GM21526 (cell line): ENCODE measurements at regions not wholly inside any gene's neighbourhood (a gene's known extent, or its start where the extent isn't known, plus 50 kb on each side); places are given as distances from the start of the nearest gene placed in this dataset.

Source experiments
- ATAC-seq: cut with Tn5 transposase; IDR thresholded peaks from one replicate; pipeline ENCODE4 v1.9.1; 2021; ENCODE audit warnings: moderate library complexity; ENCODE audit not compliant: unreplicated experiment, low FRiP score

DNA sequence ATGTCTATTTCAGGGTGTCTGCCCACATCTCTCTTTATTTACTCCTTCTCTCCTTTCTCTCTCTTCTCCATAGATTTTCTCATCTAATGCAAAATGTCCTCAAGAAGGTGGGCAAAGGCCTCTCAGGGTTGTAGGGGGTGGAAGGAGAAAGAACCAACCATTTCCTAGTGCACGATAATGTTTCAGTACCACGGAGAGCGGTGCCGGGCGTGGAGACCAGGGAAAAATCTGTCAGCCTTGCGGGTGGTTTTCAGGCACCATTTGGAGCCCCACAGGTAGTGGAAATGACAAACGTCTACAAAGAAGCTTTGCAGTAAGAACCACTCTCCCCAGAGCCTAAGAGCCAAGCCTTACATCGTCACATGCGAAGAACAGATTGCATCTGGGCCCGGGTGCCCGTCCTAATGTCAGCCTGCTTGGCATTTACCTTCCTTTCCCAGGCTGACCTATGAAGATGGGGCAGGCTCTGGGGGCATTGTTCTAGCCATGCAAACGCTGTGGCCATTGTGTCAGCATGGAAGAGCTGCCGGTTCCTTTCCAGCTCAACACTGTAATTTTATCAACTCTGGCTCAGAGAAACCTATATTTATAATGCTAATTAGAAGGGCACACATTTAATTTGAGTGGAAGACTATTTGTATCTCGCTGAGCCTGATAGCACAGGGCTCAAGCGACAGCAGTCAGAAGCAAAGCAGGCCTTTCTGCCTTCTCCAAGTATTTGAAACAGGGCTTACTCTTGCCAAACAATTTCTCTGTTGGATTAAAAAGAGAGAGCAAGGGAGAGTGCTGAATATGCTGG, 430.1 kb upstream of the WWC1 start:
- ATAC-seq: no peak

DNA sequence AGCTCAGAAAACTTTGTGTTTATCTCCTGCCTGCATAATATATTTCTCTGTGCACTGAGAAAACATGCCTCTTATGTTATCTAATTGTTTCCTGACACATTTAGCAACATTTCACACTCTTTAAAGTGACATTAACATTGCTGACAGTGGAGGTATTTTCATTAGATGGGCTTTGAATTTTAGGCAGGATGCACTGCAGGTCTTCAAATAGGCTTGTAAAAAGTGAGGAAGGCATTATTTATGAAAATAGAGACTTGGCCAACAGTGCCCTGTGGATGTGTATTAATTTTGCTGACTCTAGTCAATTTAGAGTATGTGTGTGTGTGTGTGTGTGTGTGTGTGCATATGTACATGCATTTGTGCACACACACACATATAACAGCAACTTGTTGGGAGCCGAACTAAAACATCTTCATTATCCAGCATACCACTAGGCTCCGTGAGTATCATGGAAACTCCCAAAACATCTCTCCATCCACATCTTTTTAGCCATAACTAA, 429.5 kb upstream of the WWC1 start:
- ATAC-seq: no peak

- no peak for ATAC-seq
Observed at GRCh38 chr5:167863883-167864282, 427.6 kb upstream of the WWC1 start.

- no peak for ATAC-seq
Observed at GRCh38 chr5:167864801-167865200, 426.6 kb upstream of the WWC1 start.

GRCh38 chr5:167866797-167867196, 424.6 kb upstream of the WWC1 start:
- ATAC-seq: no peak

DNA sequence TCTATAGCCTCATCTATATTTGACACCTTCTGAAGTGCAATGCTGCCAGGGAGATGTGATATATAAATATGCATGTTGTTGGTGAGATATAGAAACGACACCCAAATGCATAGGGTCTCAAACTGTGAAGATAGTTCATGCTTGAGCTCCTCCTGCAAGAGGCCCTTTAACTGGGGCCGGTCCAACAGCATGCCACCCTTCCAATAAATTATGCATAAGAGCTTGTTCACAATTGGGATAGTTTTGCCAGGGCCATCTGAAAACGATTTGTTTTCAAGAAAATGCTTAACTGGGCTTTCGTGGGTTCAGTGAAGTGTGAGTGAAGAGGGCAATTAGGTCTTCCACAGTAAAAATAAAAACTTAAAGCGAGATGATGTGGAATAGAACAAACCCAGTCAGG, 424.2 kb upstream of the WWC1 start:
- no peak for ATAC-seq

- no peak for ATAC-seq
Observed at GRCh38 chr5:167869125-167869524, 422.3 kb upstream of the WWC1 start.

DNA sequence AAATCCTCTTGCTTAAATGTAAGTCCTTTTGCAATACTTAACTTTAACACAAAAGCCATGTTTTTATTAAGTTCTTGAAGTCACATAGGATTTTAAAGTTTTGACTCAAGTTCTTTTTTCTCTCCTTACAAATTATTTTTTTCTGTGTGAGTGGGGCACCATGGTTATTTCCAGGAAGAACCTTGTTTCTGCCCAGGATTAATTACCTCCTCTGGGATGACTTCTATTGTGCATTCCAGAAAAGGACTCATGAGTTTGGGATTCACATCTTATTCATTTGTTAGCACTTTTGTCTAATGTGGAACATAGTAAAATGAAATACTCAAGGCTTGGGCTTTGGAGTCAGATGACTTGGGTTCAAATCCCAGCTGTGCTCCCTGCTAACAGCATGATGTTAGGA, 421.4 kb upstream of the WWC1 start:
- no peak for ATAC-seq

DNA sequence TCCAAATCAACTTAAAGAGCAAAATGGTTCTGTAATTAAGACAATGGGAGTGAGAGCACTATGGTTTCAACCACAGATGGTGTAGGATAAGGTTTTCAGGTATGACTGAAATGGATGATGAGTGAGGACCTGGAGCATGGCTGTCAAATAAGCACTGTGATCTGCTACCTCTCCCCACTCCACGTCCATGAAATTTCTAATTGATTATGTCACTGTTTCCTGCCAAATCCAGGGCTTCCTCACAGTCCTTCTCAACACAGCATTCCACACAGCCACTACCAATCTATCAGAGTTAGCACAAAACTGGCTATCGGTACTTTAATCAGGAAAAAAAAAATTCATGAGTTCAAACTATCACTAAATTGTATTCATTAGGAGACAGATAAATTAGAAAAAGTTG, 420.4 kb upstream of the WWC1 start:
- ATAC-seq: no peak

DNA sequence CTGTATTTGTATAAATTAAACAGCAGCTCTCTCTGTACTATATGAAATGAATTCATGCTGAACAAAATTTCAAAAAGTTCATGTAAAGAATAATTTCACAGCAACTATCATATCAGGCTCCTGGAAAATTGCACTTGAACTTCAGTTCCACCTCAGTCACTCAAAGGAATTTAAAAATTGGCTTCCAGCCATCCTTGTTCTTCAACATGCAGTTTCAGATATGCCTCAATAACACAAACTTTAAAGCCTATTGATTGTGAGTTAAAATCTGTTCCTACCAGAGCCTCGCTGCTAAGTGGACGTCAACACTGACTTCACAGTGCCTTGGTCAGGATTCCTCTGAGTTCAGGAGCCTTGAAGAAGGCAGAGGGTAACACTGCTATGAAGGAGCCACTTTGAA, 418.7 kb upstream of the WWC1 start:
- no peak for ATAC-seq

DNA sequence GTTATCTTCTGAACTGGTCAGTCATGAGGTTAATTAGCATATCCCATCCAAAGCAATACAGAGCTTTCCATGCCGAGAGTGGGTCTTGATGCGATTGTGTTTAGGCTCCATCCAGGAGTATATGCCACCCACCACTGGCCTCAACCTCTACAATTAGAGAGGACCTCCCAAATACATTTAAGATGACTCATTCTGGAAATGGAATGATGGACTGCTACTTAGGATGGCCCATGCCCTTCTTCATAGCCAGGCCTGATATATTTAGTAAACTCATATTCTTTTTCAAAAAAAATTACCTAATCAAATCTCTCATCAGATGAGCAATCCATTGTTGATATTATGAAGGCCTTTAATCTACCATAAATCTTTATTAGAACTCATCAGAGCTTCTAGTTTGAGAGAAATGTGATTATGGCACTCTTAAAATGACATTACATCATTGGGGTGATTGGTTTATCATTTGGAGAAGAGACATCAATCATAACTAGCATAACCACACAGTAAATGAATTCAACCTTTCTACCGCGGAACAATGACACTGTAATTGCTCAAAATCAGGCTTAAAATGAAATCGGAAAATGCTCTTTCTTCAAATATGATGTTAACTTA, 414.2 kb upstream of the WWC1 start:
- no peak for ATAC-seq

DNA sequence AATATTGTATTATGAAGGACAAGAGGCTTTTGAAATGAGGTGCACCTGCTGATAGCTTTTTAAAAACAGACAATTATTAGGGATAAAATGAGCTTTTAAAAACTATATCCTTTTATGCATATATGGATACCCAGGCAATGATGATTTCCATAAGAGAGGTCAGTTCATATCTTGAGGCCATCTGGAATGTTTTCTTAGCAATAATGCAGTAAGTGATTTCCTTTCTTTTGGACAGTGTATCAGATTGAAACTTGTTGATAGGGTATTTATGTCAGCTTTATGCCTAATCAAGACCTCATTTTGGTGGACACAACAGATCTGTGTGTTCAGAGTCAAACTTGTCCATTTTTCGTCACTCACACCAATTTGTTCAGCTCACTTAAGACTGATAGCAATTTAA, 413.5 kb upstream of the WWC1 start:
- no peak for ATAC-seq

DNA sequence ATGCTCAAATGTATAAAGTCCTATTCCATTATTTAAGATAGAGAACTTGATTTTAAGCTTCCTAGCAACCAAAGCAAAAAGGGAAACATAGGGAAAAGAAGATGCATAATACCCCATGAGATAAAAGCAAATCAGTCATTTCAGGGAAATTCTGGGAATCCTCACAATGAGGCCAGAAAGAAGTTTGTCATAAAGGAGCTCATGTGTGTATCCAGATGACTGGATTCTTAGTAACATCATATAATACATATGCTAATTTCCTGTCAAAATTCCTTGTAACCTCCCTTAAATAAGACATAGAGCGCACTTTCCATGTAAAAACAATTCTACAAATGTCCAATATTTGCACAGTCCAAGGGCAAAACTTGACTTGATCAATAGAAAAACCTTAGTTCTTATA, 411.0 kb upstream of the WWC1 start:
- no peak for ATAC-seq

DNA sequence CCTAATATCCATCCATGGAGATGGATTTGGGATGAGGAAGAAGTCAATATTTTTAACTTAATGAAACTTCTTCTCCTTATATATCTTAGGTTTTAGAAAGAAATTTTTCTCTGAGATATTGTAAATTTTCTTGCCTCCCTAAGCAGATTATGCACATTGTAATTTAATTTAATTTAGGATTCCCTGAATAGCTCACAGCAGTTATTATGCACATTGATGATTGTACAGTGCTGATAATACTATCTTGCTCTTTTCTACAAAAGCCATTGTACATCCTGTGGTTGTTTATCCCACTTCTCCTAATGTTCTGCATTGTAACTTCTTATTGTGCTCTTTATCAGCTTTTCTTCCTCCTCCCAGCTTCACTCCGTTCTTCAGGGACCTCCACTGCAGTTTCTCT, 410.4 kb upstream of the WWC1 start:
- ATAC-seq: no peak

DNA sequence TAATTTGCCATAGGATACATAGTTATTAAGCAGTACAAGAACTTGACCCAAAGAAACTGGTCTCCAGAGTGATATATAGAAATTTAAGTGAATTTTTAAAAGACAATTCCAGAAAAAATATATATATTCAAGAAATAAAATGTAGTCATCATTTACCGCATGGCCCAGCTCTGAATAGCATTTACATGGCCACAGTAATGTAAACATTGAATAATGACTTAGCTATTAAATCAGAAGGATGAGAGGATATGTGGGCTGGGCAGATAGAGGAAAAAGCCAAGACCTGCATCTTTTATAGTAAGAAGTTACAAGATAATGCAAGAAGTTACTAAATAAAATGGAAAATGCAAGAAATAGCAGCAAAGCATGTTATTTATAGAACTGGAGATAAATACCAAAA, 405.2 kb upstream of the WWC1 start:
- ATAC-seq: no peak

DNA sequence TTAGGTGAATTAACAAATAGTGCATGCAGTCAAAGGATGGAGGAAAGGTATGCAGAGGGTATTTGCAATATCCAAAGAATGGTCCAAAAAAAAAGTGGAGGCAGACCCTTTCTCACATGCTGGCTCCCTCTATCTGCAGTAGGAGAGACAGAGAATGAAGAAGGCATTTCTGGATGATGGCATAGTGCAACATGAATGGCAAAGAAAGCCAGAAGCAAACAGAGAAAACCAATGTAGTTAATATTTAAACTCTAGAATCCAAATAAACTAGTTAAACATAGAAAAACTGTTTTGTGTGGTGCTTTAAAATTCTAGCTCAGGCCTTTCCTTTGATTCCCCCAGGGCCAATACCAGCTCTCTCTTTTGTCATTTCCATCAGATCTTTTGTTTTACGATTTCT, 403.1 kb upstream of the WWC1 start:
- no peak for ATAC-seq

DNA sequence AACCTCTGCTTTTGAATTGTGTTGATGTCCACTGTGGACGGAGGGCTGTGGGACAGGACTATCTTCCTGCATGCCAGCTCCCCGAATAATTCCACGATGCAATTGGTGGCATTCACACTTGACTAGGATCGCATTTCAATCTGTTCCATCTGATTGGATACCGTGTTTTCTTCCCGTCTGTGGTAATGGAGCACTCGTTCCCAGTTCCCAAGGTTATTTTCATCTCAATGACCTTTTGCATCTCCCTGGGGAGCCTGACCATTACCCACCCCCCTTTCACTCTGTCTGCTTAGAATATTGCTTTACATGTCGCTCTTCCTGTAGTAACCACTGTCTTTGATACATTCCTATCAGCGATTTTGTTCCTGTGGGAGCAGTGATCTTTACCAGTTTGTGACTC, 402.2 kb upstream of the WWC1 start:
- ATAC-seq: no peak

GRCh38 chr5:167892352-167893115, 398.9 kb upstream of the WWC1 start:
- no peak for ATAC-seq

DNA sequence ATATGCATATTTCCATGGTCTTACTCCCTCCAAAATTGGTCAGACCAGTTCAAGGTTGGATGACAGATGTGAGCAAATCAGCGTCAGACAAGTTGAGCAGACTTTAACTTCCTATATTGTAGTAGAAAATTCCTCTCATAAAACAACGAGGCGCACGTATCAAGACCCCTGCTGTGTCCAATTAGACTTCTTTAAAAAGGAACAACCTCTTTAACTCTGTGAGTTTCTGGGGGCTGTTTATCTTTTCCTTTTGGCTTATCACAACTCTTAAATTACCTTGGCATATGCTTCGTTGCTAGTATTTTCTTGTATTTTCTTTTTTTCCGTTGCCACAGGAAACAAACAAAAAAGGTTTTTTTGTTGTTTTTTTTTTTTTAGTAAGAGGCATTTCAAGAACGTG, 398.2 kb upstream of the WWC1 start:
- ATAC-seq: no peak

DNA sequence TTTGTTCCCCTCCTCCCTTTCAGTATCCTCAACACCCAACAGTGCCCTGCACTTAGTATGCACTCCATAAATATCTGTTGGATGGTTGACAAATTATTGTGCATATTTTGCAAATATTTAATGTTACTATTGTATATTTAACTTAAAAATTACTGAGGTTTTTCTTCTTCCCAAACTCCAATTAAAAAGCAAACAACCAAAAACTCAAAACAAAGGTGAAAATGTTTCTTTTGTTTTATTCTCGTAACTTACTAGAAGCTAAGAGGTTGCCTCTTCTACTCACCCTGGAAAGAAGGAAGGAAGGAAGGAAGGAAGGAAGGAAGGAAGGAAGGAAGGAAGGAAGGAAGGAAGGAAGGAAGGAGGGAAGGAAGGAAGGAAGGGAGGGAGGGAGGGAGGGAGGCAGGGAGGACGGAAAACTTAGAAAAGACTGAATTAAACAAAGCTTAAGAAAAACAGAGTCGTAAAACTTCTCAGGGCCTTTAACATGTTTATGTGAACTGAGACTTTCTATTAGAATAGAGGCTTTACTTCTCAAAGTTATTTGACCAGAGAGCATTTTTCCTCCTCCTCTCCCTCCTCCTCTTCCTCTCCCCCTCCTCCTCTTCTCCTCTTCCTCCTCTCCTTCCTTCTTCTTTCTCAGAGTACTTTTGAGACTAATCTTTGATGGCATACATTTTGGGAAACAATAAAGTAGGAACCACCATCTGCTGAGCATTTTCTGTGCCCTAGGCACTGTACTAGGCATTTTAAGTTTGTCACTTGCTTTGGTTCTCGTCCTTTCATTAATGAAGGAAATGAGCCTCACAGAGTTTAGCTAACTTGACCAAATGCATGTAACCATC, 396.6 kb upstream of the WWC1 start:
- ATAC-seq: no peak
